Fibroblast of mammary gland (primary cell): ENCODE measurements at regions not wholly inside any gene's neighbourhood (a gene's known extent, or its start where the extent isn't known, plus 50 kb on each side); places are given as distances from the start of the nearest gene placed in this dataset.
A peak's percentile ranks its signal among the peaks of the same experiment; 100 is the strongest.
"Not testable (repeated sequence)": the region's sequence is repeated elsewhere in the genome, so short reads cannot be mapped to it uniquely, and the experiment has no call there.

Experiments
- DNase-seq: peaks from one replicate; pipeline ENCODE4 v3.0.0-alpha.2; 2010; ENCODE audit warnings: low read depth
- H3K4me3 ChIP-seq: 2 replicates; pipeline ENCODE4 v1.5.1; 2011; ENCODE audit warnings: low read depth, mild to moderate bottlenecking, low read length, moderate library complexity; ENCODE audit not compliant: control insufficient read depth
- CTCF ChIP-seq: conservative IDR thresholded peaks from 2 replicates; pipeline ENCODE4 v1.5.1; 2011; ENCODE audit warnings: low read depth, low read length, inconsistent platforms; ENCODE audit not compliant: control insufficient read depth, insufficient read depth

GRCh38 chr9:751137-752051 lies 90.1 kb upstream of the DMRT1 start:
- no peak overlapping the region for H3K4me3 ChIP-seq
- DNase-seq = peak; percentile 71
- TF ChIP-seq CTCF = no peak

DNA sequence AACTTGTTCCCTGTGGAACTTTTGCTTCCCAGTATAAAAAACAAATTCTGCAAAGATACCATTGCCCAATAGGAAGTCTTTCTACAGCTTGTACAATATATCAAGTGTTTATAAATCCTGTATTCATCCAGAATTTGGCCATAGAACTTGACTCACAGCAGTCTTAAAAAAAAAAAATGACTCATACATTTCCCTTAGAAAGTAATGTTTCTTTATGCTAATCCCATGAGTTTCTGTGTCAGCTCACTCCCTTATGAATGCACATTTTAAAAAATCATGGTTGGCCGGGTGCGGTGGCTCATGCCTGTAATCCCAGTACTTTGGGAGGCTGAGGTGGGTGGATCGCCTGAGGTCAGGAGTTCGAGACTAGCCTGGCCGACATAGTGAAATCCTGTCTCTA lies 89.3 kb upstream of the DMRT1 start:
- peak; percentile 98 for DNase-seq
- TF ChIP-seq CTCF = no peak
- H3K4me3 ChIP-seq = no peak overlapping the region

- DNase-seq = peak; percentile 50
- no peak overlapping the region for H3K4me3 ChIP-seq
- no peak for TF ChIP-seq CTCF
Measured at GRCh38 chr9:752681-753200, 88.8 kb upstream of the DMRT1 start.

- DNase-seq, H3K4me3 ChIP-seq: not testable (repeated sequence)
Measured at GRCh38 chr9:753734-754133, 87.8 kb upstream of the DMRT1 start.

DNA sequence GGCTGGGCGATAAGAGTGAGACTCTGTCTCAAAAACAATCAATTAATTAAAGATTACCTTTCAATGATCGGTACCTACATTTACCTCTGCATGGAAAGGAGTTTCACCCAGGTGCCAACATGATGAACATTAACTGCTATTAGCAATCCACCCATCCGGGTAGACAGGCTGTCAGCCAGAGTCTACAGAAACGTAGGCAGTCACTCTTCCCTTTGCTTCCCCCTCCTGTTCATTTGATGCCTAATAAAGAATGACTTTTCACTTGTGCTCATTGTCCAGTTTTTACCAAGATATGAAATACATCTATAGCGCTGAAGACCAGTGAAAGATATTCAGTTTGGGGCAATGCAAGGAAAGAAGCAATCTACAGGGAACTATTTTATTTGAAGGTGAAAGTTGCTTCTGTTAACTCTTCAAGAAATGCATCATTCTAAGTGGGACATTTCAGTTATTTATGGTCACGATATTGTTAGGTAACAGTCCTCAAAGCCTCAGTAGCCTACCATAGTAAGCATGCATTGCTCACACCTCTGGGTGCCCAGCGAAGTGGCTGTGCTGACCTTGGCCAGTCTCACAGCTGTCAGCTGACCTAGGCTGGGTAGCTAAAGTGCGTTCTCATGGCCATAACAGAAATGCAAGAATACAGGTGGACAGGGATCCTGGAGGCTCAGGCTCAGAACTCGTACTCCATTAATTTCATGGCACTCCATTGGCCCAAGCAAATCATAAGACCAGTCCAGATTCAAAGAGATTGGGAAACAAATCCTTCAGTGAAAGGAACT lies 87.2 kb upstream of the DMRT1 start:
- no peak for DNase-seq
- TF ChIP-seq CTCF = no peak
- H3K4me3 ChIP-seq = no peak overlapping the region

DNA sequence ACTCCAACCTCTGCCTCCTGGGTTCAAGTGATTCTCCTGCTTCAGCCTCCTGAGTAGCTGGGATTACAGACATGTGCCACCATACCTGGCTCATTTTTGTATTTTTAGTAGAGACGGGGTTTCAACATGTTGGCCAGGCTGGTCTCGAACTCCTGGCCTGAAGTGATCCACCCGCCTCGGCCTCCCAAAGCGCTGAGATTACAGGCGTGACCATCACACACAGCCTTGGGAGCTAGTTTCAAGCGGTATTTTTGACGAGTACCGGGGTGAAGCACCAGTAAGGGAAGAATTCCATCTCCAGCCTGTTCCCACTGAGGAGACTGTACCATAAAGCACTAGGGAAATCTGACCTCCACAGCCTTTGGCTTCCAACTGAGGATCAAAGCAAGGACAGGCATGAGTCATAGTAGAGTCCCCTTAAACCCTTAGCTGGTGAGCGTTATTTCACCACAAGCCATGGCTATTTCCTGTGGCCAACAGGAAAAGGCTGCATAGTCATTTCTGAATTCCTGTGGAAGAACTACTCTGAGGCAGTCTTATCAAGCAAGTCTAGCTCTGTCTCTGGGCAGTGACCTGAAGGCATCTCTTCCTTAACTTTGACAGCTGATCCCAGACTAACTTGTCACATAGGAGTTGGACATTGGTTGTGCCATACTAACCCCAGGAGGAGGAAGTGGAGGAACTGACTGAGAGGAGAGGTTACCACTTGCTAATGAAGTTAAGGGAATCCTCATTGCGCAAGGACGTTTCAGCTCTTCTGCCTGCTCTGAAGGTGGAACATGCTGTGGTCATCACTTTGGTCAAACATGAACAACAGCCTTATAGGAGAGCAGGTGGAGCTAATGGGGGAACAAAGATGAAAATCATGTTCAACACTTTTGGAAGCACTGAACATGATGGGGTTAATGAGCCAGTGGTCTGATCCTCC lies 85.8 kb upstream of the DMRT1 start:
- no peak for TF ChIP-seq CTCF
- peak; percentile 96 for DNase-seq
- no peak overlapping the region for H3K4me3 ChIP-seq
